DOHH2 (cell line): ENCODE measurements at regions not wholly inside any gene's neighbourhood (a gene's known extent, or its start where the extent isn't known, plus 50 kb on each side); places are given as distances from the start of the nearest gene placed in this dataset.

Source experiments
- H3F3A ChIP-seq: fragments of 200-600 bp; sonication (generic), shearing (Covaris generic); 2 replicates; pipeline ENCODE4 v1.6.0; 2016; ENCODE audit warnings: antibody characterized with exemption, mild to moderate bottlenecking; ENCODE audit not compliant: control insufficient read depth, insufficient read depth
- H3K27ac ChIP-seq: fragments of 200-600 bp; sonication (generic); 2 replicates; pipeline ENCODE4 v1.5.1; 2014; ENCODE audit warnings: low read depth, mild to moderate bottlenecking, low read length, moderate library complexity
- H3K27me3 ChIP-seq: fragments of 200-600 bp; sonication (generic); 2 replicates; pipeline ENCODE4 v1.6.1; 2014; ENCODE audit warnings: mild to moderate bottlenecking, low read length, mixed read lengths; ENCODE audit not compliant: control insufficient read depth
- H3K36me3 ChIP-seq: fragments of 200-600 bp; sonication (generic); 2 replicates; pipeline ENCODE4 v1.6.1; 2014; ENCODE audit warnings: mild to moderate bottlenecking, low read length, moderate library complexity, mixed read lengths; ENCODE audit not compliant: control insufficient read depth
- H3K4me1 ChIP-seq: fragments of 200-600 bp; sonication (generic); 2 replicates; pipeline ENCODE4 v1.6.1; 2014; ENCODE audit warnings: mild to moderate bottlenecking, low read length, mixed read lengths; ENCODE audit not compliant: control insufficient read depth
- H3K4me2 ChIP-seq: fragments of 200-600 bp; sonication (generic); 2 replicates; pipeline ENCODE4 v1.6.0; 2014; ENCODE audit warnings: mild to moderate bottlenecking, low read length, moderate library complexity
- H3K4me3 ChIP-seq: fragments of 200-600 bp; sonication (generic); 2 replicates; pipeline ENCODE4 v1.5.1; 2014; ENCODE audit warnings: mild to moderate bottlenecking, low read length, mixed read lengths
- H3K79me2 ChIP-seq: fragments of 200-600 bp; sonication (generic); 2 replicates; pipeline ENCODE4 v1.6.1; 2014; ENCODE audit warnings: mild to moderate bottlenecking, low read length, mixed read lengths; ENCODE audit not compliant: control insufficient read depth
- H3K9me2 ChIP-seq: fragments of 200-600 bp; sonication (generic); replicated peaks from 2 replicates; pipeline ENCODE4 v1.6.1; 2014; ENCODE audit warnings: mild to moderate bottlenecking, low read length, mixed read lengths; ENCODE audit not compliant: control insufficient read depth
- H3K9me3 ChIP-seq: fragments of 200-600 bp; sonication (generic); 2 replicates; pipeline ENCODE4 v1.6.1; 2014; ENCODE audit warnings: antibody characterized with exemption, low read length, mixed read lengths; ENCODE audit not compliant: control insufficient read depth, insufficient read depth
- H4K20me1 ChIP-seq: fragments of 200-600 bp; sonication (generic); 2 replicates; pipeline ENCODE4 v1.6.0; 2014; ENCODE audit warnings: low read depth, mild to moderate bottlenecking, antibody characterized with exemption, low read length, moderate library complexity; ENCODE audit not compliant: control insufficient read depth, insufficient read depth
- EZH2phosphoT487 ChIP-seq: fragments of 200-600 bp; sonication (generic); IDR thresholded peaks from 2 replicates; pipeline ENCODE4 v1.6.1; 2017; ENCODE audit warnings: borderline replicate concordance, mild to moderate bottlenecking, antibody characterized with exemption, low read length, moderate library complexity, mixed read lengths
- TF ChIP-seq, protein P1 (sequence below): fragments of 200-600 bp; sonication (generic); IDR thresholded peaks from one replicate; pipeline ENCODE4 v1.5.1; 2014; ENCODE audit warnings: antibody characterized with exemption, mild to moderate bottlenecking, low read depth, low read length; ENCODE audit not compliant: poor library complexity, severe bottlenecking

GRCh38 chr4:104596189-104596588 is 101.5 kb upstream of the CXXC4 start:
- Histone ChIP-seq H3K9me2 (no peaks in the 10 kb centered on the region), H3K79me2 (no peaks in the 10 kb centered on the region), H3K36me3 (no peaks in the 10 kb centered on the region), H4K20me1 (no peaks in the 10 kb centered on the region), H3K27me3 (no peaks in the 10 kb centered on the region), H3K4me3 (no peak overlapping the region), H3K4me2 (no peak overlapping the region), H3K4me1 (no peaks in the 10 kb centered on the region), H3K9me3 (no peaks in the 10 kb centered on the region), H3K27ac (no peak overlapping the region), H3F3A (no peaks in the 10 kb centered on the region)
- TF ChIP-seq, protein P1, sequence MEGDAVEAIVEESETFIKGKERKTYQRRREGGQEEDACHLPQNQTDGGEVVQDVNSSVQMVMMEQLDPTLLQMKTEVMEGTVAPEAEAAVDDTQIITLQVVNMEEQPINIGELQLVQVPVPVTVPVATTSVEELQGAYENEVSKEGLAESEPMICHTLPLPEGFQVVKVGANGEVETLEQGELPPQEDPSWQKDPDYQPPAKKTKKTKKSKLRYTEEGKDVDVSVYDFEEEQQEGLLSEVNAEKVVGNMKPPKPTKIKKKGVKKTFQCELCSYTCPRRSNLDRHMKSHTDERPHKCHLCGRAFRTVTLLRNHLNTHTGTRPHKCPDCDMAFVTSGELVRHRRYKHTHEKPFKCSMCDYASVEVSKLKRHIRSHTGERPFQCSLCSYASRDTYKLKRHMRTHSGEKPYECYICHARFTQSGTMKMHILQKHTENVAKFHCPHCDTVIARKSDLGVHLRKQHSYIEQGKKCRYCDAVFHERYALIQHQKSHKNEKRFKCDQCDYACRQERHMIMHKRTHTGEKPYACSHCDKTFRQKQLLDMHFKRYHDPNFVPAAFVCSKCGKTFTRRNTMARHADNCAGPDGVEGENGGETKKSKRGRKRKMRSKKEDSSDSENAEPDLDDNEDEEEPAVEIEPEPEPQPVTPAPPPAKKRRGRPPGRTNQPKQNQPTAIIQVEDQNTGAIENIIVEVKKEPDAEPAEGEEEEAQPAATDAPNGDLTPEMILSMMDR = no peak
- no peak for TF ChIP-seq EZH2phosphoT487

GRCh38 chr4:104615496-104615895 is 120.8 kb upstream of the CXXC4 start:
- H3K4me3 ChIP-seq = no peak overlapping the region
- no peak for TF ChIP-seq EZH2phosphoT487
- TF ChIP-seq, protein P1 = no peak
- no peaks in the 10 kb centered on the region for H3K9me2 ChIP-seq
- no peaks in the 10 kb centered on the region for H3K27me3 ChIP-seq
- no peaks in the 10 kb centered on the region for H3K79me2 ChIP-seq
- no peaks in the 10 kb centered on the region for H3F3A ChIP-seq
- H3K27ac ChIP-seq = no peak overlapping the region
- H3K4me1 ChIP-seq = no peaks in the 10 kb centered on the region
- H3K4me2 ChIP-seq = no peak overlapping the region
- peaks cover 2% of the 10 kb centered on the region; the same call in 1 of the 2 replicates for H3K9me3 ChIP-seq
- no peaks in the 10 kb centered on the region for H3K36me3 ChIP-seq
- H4K20me1 ChIP-seq = no peaks in the 10 kb centered on the region

DNA sequence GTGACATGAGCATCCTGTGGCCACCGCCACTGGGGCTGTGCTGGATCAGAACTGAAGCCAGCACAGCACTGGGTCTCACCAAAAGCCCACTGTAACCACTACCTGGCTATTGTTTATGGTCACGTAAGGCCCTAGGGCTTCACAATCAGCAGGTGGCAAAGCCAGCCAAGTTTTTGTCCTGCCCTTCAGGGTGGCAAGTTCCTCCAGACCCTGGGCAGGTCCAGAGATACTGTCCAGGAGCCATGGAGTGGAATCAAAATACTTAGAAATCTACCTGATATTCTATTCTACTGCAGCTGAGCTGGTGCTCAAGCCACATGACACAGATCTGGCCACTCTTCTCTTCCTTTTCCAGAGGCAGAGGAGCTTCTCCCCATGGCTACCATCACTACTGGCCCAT is 121.2 kb upstream of the CXXC4 start:
- Histone ChIP-seq H3K9me3 (peaks cover 2% of the 10 kb centered on the region; the same call in 1 of the 2 replicates), H3K9me2 (no peaks in the 10 kb centered on the region), H3K4me2 (no peak overlapping the region), H3K27ac (no peak overlapping the region), H3F3A (no peaks in the 10 kb centered on the region), H3K4me1 (no peaks in the 10 kb centered on the region), H3K4me3 (no peak overlapping the region), H3K27me3 (no peaks in the 10 kb centered on the region), H3K79me2 (no peaks in the 10 kb centered on the region), H4K20me1 (no peaks in the 10 kb centered on the region), H3K36me3 (no peaks in the 10 kb centered on the region)
- TF ChIP-seq, protein P1 = no peak
- TF ChIP-seq EZH2phosphoT487 = no peak
